ENCODE measurements at regions not wholly inside any gene's neighbourhood (a gene's known extent, or its start where the extent isn't known, plus 50 kb on each side); places are given as distances from the start of the nearest gene placed in this dataset.
"Not testable (repeated sequence)": the region's sequence is repeated elsewhere in the genome, so short reads cannot be mapped to it uniquely, and the experiment has no call there.

- DNase-seq, result no peak
Measured at GRCh38 chr2:48197618-48198017, 116.9 kb upstream of the FOXN2 start.

GRCh38 chr2:48198371-48198770 is 116.1 kb upstream of the FOXN2 start:
- no peak for DNase-seq

- no peak for DNase-seq
Measured at GRCh38 chr2:48199070-48199469, 115.4 kb upstream of the FOXN2 start.

- peak; percentile 82 for DNase-seq
Measured at GRCh38 chr2:48200620-48201293, 113.7 kb upstream of the FOXN2 start.

GRCh38 chr2:48201435-48201834 is 113.0 kb upstream of the FOXN2 start:
- not testable (repeated sequence) for DNase-seq

GRCh38 chr2:48202863-48203642 is 111.4 kb upstream of the FOXN2 start:
- DNase-seq, result no peak

GRCh38 chr2:48203668-48204067 is 110.8 kb upstream of the FOXN2 start:
- no peak for DNase-seq

GRCh38 chr2:48204750-48205136 is 109.7 kb upstream of the FOXN2 start:
- DNase-seq, result no peak

- peak; percentile 88 for DNase-seq
Measured at GRCh38 chr2:48205137-48205798, 109.2 kb upstream of the FOXN2 start.

GRCh38 chr2:48206056-48206656 is 108.3 kb upstream of the FOXN2 start:
- peak; percentile 62 for DNase-seq

- DNase-seq, result peak; percentile 61
Measured at GRCh38 chr2:48207201-48207641, 107.3 kb upstream of the FOXN2 start.

GRCh38 chr2:48207851-48208250 is 106.6 kb upstream of the FOXN2 start:
- DNase-seq, result no peak

- DNase-seq, result no peak
Measured at GRCh38 chr2:48209214-48209885, 105.1 kb upstream of the FOXN2 start.

GRCh38 chr2:48210189-48210588 is 104.3 kb upstream of the FOXN2 start:
- DNase-seq, result no peak

- no peak for DNase-seq
Measured at GRCh38 chr2:48213646-48214045, 100.8 kb upstream of the FOXN2 start.

GRCh38 chr2:48218169-48218568 is 96.3 kb upstream of the FOXN2 start:
- DNase-seq, result no peak

GRCh38 chr2:48219234-48219554 is 95.3 kb upstream of the FOXN2 start:
- no peak for DNase-seq

- peak; percentile 40 for DNase-seq
Measured at GRCh38 chr2:48219555-48220436, 94.7 kb upstream of the FOXN2 start.

- no peak for DNase-seq
Measured at GRCh38 chr2:48220501-48220900, 94.0 kb upstream of the FOXN2 start.

GRCh38 chr2:48221846-48222516 is 92.5 kb upstream of the FOXN2 start:
- DNase-seq, result no peak

- DNase-seq, result peak; percentile 90
Measured at GRCh38 chr2:48227617-48228344, 86.7 kb upstream of the FOXN2 start.
